HPDE6-E6E7 (cell line): ENCODE measurements at regions not wholly inside any gene's neighbourhood (a gene's known extent, or its start where the extent isn't known, plus 50 kb on each side); places are given as distances from the start of the nearest gene placed in this dataset.
A peak's percentile ranks its signal among the peaks of the same experiment; 100 is the strongest.
"Not testable (repeated sequence)": the region's sequence is repeated elsewhere in the genome, so short reads cannot be mapped to it uniquely, and the experiment has no call there.

Source experiments
- DNase-seq: peaks from one replicate; pipeline ENCODE4 v3.0.0; 2011; ENCODE audit warnings: missing footprints; ENCODE audit errors: extremely low spot score

- no peak for DNase-seq
Observed at GRCh38 chr1:185541871-185542301, 192.3 kb upstream of the HMCN1 start.

- DNase-seq = no peak
Observed at GRCh38 chr1:185540295-185540694, 193.9 kb upstream of the HMCN1 start.

GRCh38 chr1:185539277-185539943 is 194.8 kb upstream of the HMCN1 start:
- DNase-seq = no peak

DNA sequence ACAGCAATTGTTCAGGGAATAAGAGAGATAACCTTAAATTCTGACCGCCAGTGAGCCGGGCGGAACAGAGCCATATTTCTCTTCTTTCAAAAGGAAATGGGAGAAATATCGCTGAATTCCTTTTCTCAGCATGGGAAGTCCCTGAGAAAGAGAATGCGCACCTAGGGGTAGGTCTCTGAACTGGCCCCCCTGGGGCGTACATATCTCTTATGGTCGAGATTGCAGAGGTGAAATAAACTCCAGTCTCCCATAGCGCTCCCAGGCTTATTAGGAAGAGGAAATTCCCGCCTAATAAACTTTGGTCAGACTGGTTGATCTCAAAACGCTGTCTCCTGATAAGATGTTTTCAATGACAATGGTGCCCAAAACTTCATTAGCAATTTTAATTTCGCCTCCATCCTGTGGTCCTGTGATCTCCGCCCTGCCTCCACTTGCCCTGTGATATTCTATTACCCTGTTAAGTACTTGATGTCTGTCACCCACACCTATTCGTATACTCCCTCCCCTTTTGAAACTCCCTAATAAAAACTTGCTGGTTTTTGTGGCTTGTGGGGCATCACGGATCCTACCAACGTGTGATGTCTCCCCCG is 195.8 kb upstream of the HMCN1 start:
- not testable (repeated sequence) for DNase-seq

DNA sequence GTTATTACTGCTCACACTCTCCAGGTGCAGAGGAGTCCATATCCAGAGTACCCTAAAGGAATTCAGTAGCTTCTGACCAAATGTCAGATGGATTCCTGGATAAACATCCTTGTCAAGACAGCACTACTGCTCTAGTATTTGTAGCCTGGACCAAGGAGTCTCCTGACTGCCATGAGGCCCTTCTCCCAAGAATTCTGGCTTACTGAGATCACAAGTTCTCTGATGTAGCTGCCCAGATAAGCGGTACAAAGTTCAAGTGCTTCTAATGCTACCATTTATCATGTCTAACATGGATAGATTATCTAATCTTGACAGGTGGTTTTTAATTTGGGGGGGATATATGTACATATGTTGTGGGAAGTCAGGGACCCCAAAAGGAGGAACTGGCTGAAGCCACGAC is 196.6 kb upstream of the HMCN1 start:
- no peak for DNase-seq

- no peak for DNase-seq
Observed at GRCh38 chr1:185536165-185536920, 197.8 kb upstream of the HMCN1 start.

DNA sequence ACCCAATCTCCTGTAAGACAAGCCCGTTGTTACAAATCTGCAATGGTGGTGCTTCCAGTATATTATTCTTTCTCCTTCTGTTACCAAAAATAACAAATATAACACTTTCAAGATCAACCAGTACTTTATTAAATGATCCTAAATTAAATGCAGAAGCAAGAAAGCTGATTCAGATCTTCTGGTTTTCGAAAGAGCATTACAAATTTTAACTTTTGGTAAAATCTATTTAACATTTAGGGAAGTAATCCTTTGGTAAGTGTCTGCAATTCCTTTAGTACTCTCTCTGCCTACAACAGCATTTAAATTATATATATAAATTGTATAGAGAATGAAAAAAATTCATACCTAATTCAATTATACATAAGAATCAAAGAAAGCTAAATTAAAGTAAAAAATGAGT is 198.6 kb upstream of the HMCN1 start:
- no peak for DNase-seq

DNA sequence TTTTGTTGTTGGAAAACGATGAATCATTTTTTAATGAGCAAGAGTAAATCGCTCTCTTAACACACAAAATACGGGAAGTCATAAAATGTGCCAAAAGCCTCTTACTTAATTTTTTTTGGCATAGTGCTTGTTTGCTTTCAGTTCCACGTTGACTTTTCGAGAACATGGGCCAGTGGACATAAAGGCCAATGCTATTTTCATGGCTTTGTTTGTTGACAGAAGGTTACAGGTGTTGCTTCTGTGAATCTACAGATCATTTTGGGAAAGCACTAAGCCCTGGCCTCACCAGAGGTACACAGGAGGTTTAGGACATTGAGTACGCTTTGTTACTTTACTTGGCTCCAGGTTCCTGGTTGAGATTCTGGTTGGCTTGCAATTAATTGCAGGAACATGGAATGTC is 199.4 kb upstream of the HMCN1 start:
- no peak for DNase-seq

GRCh38 chr1:185533596-185533995 is 200.6 kb upstream of the HMCN1 start:
- no peak for DNase-seq

- DNase-seq = no peak
Observed at GRCh38 chr1:185532856-185533255, 201.3 kb upstream of the HMCN1 start.

DNA sequence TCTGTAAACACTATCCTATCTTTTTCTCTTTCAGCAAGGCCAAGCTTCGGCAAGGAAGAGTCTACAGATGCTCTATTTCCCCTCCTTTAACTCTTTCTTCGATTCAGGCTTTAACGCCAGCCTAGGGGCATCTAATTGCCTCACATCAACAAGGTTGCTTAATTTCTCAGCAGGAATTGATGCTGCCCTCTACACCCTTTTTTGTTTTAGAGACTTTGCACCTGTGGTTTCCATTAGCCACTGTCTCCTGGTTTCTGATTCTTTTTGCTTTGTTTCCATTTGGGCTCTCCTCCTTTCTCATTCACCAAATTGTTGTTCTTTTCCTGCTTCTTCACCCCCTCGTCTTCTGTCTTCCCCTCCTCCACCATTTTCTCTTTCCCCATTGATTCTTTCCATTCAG is 202.4 kb upstream of the HMCN1 start:
- no peak for DNase-seq

DNA sequence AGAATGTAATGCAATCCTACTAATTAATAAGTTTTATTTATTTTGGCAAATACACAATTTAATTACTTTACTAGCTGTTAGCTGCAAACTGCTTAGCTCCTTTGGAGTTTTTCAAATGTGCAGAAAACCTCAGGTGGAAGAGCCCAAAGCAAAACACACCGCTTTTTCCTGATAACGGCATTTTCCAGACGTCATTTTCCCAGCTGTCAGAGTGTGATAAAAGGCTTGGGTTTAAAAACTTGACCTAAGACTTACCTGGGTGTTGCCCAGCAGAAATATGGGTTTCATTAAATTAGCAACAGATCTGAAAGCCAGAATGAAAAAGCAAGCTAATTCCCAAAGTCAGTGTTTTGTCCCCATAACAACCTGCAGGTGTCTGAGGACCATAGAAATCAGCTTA is 204.0 kb upstream of the HMCN1 start:
- no peak for DNase-seq

DNA sequence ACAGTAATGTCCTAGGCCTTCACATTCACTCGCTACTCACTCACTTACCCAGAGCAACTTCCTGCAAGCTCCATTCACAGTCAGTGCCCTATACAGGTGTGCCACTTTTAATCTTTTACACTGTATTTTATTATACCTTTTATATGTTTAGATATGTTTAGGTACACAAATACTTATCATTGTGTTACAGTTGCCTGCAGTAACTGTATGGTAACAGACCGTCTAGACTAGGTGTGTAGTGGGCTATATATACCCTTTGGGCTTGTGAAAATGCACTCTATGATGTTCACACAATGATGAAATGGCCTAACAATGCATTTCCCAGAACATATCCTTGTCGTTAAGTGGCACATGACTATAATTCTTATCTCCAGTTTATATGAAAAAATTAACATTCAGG is 204.5 kb upstream of the HMCN1 start:
- DNase-seq = no peak

- DNase-seq = peak; percentile 12
Observed at GRCh38 chr1:185528084-185528676, 206.0 kb upstream of the HMCN1 start.

DNA sequence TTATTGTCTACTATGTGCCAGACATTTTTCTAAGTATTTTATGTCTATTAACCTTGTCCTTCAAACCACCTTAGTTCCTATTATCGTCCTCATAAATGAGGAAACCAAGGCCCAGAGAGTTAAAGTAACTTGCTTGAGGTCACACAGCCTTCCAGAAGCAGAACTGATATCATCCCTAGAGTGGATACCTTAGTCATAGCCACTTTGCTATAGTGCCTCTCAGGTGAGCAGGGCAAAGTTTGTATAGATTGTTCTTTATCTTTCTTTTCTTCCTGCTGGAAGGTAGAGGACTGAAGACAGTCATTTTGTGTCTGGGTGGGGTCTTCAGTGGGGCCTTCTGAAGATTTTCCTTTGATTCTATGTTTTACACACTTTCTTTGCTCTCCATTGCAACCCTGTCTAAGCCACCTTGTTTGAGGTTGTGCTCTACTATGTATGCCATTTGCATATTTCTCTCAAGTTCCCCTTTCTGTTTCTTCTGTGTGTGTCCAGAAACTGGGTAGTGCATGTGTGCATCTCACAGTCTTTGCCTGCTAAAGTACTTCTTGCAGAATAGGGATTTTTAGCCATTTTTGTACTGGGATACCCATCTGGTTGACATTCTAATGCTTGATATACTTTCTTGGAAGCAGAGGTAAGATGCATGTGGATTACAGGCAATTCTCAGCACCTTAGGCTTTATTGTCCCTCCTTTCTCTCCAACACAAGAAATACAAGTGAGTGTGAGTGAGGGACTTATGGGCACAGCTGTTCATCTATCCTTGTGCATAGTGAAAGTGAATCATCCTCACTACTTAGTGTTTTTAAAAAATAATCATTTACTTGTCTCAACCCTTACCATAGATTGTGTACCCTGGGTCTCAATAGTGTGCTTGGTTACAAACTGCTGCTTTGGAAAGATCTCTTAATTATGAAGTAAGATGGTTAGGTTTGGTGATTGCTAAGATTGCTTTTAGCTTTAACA is 207.6 kb upstream of the HMCN1 start:
- DNase-seq = no peak

GRCh38 chr1:185520188-185520920 is 203.3 kb upstream of the IVNS1ABP start:
- DNase-seq = peak; percentile 43

GRCh38 chr1:185517808-185518419 is 200.9 kb upstream of the IVNS1ABP start:
- no peak for DNase-seq

- DNase-seq = not testable (repeated sequence)
Observed at GRCh38 chr1:185517301-185517700, 200.3 kb upstream of the IVNS1ABP start.

GRCh38 chr1:185515696-185516095 is 198.7 kb upstream of the IVNS1ABP start:
- DNase-seq = no peak

DNA sequence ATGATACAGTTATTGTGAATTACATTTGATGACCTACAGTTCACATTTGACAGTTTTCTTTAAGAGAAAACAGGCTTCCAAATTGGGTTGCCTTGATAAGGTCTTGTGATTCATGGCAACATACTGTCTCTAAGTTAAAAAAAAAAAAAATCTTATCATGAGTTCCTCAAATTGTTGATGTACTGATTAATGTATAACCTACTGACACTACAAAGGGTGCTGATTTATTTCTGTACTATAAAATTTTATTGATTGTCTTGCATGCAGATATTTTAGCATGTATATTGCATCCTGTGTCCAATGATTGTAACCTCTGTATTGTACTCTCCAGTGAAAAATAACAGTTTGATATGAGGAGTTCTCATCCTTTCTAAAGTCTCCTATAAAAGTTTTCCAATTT is 197.3 kb upstream of the IVNS1ABP start:
- no peak for DNase-seq
